DMS153 treated with DMSO at 0.1 percent for 48 hours (cell line): ENCODE measurements at regions not wholly inside any gene's neighbourhood (a gene's known extent, or its start where the extent isn't known, plus 50 kb on each side); places are given as distances from the start of the nearest gene placed in this dataset.

Experiments used
- DNase-seq: peaks from one replicate; lab custom pipeline; 2025; ENCODE audit not compliant: unreplicated experiment; lab: John Stamatoyannopoulos, UW

- DNase-seq, result no peak
Measured at GRCh38 chr15:97728791-97729190, 231.7 kb upstream of the ARRDC4 start.

DNA sequence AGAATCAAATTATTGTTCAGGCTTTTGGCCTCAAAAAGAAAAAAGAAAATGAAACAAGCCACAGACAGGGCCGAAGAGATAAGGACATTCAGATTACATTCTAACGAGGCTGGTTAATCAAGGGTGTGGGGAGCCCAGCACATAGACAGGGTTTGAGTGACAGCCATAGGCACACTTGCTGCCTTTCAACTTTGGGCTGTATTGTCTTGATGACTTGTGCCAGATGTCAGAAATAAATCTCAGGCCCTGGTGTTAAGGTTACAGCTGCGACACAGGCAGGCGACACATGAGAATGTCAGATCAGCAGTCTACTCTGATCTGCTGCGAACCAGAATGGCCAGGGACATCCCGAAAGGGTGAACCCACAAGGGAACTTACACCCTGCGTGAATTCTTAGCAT is 231.2 kb upstream of the ARRDC4 start:
- no peak for DNase-seq

GRCh38 chr15:97730315-97730714 is 230.2 kb upstream of the ARRDC4 start:
- no peak for DNase-seq

DNA sequence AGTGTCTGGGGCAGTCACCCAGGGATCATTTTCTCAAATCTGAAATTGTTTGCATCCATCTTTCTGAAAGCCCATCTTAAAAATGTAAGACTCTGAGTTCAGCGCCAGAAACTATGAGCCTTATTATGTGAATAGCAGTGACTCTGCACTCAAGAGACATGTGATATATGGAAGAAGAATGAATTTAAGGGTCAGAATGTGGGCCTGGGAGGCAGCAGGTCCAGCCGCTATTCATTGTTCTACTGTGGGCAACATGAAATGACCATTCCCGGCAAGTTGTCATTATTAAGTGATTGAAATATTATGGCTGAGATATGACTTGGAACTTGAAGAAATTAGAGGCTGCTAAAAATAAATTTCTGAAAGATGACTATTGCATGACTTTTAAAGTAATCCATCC is 228.6 kb upstream of the ARRDC4 start:
- DNase-seq, result no peak

DNA sequence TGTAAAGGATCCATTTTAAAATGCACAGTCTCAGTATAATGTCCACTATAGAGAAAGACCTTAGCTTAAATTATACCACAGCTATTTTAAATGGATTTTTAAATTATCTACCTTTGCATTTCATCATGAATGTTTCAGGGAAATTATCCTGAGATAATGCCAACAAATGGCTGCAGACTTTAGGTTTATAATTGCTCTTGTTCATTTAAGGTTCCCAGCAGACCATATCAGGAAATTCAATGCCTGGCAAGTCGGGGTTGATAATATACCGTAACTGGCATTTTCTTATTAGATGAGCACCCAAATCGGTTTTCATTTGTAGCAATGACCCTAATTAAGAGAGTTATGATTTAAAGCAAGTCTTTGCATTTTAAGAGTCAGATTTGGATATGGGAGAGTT is 227.1 kb upstream of the ARRDC4 start:
- DNase-seq, result no peak

DNA sequence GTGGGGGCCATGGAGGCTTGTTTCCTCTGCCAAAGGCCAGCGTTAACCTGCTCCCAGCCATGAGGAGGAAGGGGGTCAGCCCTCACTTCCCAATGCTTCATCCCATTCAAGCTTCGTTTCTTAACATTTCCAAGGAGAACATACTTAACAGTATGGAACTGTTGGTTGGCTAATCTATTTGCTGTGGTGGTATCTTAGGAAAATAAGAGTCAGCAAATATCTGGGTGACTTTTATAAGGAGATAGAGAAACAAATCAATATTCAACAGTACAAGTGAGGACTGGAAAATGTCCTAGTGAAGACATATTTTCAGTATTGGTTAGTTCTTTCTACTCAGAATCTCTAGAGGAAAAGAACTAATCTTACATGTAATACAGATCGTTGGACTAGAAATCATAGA is 223.8 kb upstream of the ARRDC4 start:
- no peak for DNase-seq

- DNase-seq, result no peak
Measured at GRCh38 chr15:97745481-97746071, 214.9 kb upstream of the ARRDC4 start.

- no peak for DNase-seq
Measured at GRCh38 chr15:97747342-97747741, 213.2 kb upstream of the ARRDC4 start.

GRCh38 chr15:97748576-97748975 is 211.9 kb upstream of the ARRDC4 start:
- DNase-seq, result no peak

GRCh38 chr15:97750060-97750459 is 210.4 kb upstream of the ARRDC4 start:
- no peak for DNase-seq

- DNase-seq, result no peak
Measured at GRCh38 chr15:97755726-97756125, 204.8 kb upstream of the ARRDC4 start.

DNA sequence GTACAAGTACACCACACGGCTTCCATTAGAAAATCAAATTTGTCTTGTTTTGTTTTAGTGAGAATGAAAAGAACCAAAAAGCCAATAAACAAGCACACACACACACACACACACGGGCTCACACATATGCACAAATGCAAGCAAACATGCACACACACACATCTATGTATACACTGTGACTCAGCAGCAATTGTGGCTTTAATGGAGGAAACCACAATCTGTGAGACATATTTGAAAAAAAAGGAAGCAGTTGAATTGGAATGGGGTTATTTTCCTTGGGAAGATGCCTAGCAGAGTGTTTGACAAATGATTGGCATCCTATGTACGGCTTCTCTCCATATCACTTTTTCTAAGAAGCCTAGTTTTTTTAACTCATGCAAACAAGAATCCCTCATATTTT is 201.1 kb upstream of the ARRDC4 start:
- DNase-seq, result no peak

GRCh38 chr15:97761110-97761509 is 199.4 kb upstream of the ARRDC4 start:
- no peak for DNase-seq

DNA sequence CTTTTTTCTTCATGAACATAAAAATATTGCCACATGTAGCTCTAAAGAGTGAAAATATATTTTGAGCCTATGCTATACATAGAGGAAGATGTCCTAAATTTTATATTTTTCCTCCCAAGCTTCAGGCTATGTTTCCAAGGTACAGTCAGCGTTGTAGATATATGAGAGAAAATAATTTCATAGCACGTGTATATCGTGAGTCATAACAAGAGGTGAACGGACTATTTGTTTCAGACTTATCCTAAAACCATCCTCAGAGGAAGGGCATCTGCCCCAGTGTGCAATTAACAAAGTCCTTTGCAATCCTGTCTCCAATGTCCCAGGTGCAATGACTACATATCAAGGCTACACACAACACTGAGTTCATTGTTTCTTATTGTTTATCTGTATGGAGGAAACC is 177.3 kb upstream of the ARRDC4 start:
- DNase-seq, result no peak

DNA sequence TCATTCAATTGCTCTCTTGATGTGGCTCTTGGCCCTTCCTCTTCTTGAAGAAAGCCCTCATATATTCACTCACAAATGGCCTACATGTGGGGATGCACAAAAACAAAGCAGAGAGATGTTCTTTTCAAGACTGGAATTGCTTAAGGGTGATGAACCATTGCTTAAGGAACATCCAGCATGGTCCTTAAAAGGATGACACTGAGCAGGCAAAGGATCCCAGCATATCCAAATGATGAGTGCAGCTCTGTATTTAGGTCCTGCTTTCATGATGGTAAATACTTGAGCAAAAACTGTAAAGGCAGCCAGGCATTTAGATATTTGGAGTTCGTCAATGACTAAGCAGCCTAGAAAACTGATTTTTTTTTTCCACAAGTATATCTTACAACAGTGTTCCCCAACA is 173.8 kb upstream of the ARRDC4 start:
- DNase-seq, result no peak

- no peak for DNase-seq
Measured at GRCh38 chr15:97790180-97790579, 170.3 kb upstream of the ARRDC4 start.

DNA sequence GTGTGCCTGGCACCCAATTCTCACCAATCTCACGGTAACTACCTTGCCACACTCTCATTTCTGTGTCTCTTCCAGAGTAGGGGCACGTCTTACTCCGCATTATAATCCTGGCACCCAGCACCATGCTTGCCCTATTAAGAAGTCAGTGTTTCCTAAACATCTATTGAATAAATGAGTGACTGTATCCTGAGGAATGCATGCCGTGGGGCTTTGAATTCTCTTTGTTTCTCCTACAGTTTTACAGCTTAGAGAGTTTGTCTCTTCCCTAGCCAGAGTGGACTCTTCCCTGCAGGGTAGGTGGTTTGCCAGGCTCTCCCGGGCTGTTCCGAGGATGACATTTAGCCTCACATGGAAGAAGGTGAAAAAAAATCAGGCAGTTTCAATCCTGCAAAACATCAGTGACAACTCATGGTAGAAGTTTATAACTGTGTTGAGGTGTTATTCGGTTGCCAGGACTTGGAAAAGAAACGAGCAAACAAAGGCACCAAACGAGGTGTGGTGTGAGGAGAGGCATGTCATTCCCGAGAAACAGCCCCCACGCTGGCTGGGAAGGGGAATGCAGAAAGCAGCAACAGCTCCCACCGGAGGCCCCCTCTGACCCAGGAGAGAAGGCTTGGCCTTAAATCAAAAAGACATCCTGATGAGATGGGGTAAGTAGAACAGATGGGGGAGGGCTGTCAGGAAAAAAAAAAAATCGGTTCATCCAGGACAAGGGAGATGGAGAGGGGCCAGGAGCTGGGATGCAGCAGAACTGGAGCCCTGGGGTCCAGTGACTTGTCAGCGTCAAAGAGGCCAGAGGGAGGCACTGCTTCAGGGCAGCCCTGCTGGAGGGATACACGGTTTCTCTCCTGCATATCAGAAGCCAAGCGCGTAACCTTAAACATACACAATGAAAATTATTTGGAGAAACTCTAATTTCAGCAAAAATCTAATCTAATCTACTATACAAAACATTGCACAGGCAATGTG is 168.4 kb upstream of the ARRDC4 start:
- DNase-seq, result no peak

GRCh38 chr15:97804950-97805349 is 155.6 kb upstream of the ARRDC4 start:
- no peak for DNase-seq

GRCh38 chr15:97806766-97807165 is 153.7 kb upstream of the ARRDC4 start:
- no peak for DNase-seq

GRCh38 chr15:97815835-97816234 is 144.7 kb upstream of the ARRDC4 start:
- no peak for DNase-seq

DNA sequence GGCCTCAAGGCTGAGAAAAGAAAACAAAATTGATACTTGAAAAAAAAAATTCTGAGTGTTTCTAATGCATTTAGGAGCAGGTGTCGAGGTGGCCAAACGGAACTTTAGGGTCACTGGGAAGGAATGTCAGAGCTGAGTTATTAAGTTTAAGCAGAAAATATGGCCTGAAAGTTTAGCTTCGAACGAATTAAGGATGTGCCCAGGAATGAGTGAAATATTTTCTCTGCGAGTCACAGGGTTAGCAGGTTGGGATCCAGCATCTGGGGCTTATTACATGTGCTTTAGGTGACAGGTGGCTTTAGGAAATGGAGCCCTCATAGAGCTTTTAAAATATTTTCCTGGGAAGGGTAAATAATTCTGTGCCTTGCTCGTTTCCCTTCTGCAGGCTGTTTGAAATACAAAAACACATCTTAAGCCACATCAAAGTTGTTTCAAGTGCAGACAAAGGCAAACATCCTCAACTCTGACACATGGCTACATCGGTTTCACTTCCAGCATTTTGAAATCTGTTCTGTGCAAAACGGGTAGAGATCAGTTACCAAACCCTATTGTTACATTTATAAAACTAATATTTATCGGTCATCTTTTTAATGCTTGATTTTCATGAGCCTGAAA is 143.1 kb upstream of the ARRDC4 start:
- no peak for DNase-seq

DNA sequence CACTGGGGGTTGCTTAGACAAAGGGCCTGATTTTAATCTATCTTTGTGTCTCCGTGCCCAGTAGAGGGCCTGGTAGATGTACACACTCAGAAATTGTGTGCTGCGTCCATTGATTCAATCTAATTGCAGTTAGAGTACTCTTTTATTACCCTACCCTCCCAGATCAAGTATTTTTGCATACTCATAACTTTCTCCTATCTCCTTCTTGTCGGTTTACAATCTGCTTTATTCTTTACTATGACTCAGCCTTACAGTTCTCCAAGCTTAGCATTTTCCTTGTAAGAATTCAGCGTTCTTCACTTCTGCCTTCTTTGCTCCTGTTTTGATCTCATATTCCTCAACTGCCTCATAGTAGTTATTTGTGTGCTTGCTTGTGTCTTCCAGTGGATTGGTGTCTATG is 124.5 kb upstream of the ARRDC4 start:
- DNase-seq, result no peak
